OCI-LY7 (cell line): ENCODE measurements at regions not wholly inside any gene's neighbourhood (a gene's known extent, or its start where the extent isn't known, plus 50 kb on each side); places are given as distances from the start of the nearest gene placed in this dataset.

Experiments
- BruUV-seq: library from RNA; stranded (reverse); fragments of 400-500 nt; replicated peaks from 2 replicates; lab custom pipeline; 2021; lab: Mats Ljungman, UMichigan
- CTCF ChIA-PET: fragments of 300-600 bp; sonication (Branson Sonifier 250); formaldehyde crosslinking; loops from one replicate; lab custom pipeline; 2022; ENCODE audit warnings: antibody characterized with exemption; ENCODE audit not compliant: unreplicated experiment; lab: Charles Lee
- POLR2A ChIA-PET: fragments of 300-600 bp; sonication (Branson Sonifier 250); formaldehyde crosslinking; loops from one replicate; lab custom pipeline; 2022; ENCODE audit warnings: antibody characterized with exemption; lab: Charles Lee
- DNase-seq: peaks from one replicate; pipeline ENCODE4 v3.0.0-alpha.2; 2015; ENCODE audit warnings: low spot score
- H2AFZ ChIP-seq: fragments of 200-600 bp; sonication (generic), shearing (Covaris generic); 2 replicates; pipeline ENCODE4 v1.6.1; 2014; ENCODE audit warnings: mild to moderate bottlenecking, antibody characterized with exemption, low read length, moderate library complexity
- H3K27ac ChIP-seq: fragments of 200-600 bp; sonication (generic); 2 replicates; pipeline ENCODE4 v1.5.1; 2014; ENCODE audit warnings: mixed run types, low read depth, mild to moderate bottlenecking, moderate library complexity, low read length, inconsistent platforms; ENCODE audit not compliant: poor library complexity, severe bottlenecking
- H3K36me3 ChIP-seq: fragments of 200-600 bp; sonication (generic); 2 replicates; pipeline ENCODE4 v1.6.1; 2014; ENCODE audit warnings: mild to moderate bottlenecking, antibody characterized with exemption, low read length, moderate library complexity, mixed read lengths; ENCODE audit not compliant: insufficient read depth
- H3K4me1 ChIP-seq: fragments of 200-600 bp; sonication (generic); 2 replicates; pipeline ENCODE4 v1.5.1; 2014; ENCODE audit warnings: mild to moderate bottlenecking, low read length; ENCODE audit not compliant: insufficient read depth, poor library complexity, severe bottlenecking
- H3K4me2 ChIP-seq: fragments of 200-600 bp; sonication (generic); 2 replicates; pipeline ENCODE4 v1.6.1; 2014; ENCODE audit warnings: mild to moderate bottlenecking, low read length
- H3K4me3 ChIP-seq: fragments of 200-600 bp; sonication (generic); 2 replicates; pipeline ENCODE4 v1.5.1; 2014; ENCODE audit warnings: mild to moderate bottlenecking, low read depth, low read length; ENCODE audit not compliant: poor library complexity, severe bottlenecking
- H3K79me2 ChIP-seq: fragments of 200-600 bp; sonication (generic); 2 replicates; pipeline ENCODE4 v1.6.1; 2016; ENCODE audit warnings: low read depth, mild to moderate bottlenecking, low read length, moderate library complexity, mixed read lengths; ENCODE audit not compliant: insufficient read depth
- H3K9me2 ChIP-seq: fragments of 200-600 bp; sonication (generic); 2 replicates; pipeline ENCODE4 v1.6.1; 2016; ENCODE audit warnings: mild to moderate bottlenecking, low read length, mixed read lengths; ENCODE audit not compliant: insufficient read depth
- H3K9me3 ChIP-seq: fragments of 200-600 bp; sonication (generic); 2 replicates; pipeline ENCODE4 v1.6.1; 2014; ENCODE audit warnings: mild to moderate bottlenecking, mixed run types, low read length, mixed read lengths
- H4K20me1 ChIP-seq: fragments of 200-600 bp; sonication (generic); 2 replicates; pipeline ENCODE4 v1.6.1; 2014; ENCODE audit warnings: mild to moderate bottlenecking, antibody characterized with exemption, low read length, moderate library complexity, mixed read lengths; ENCODE audit not compliant: insufficient read depth
- EZH2phosphoT487 ChIP-seq: fragments of 200-600 bp; sonication (generic); IDR thresholded peaks from 2 replicates; pipeline ENCODE4 v1.6.1; 2018; ENCODE audit warnings: low read depth, borderline replicate concordance, mild to moderate bottlenecking, mixed run types, antibody characterized with exemption, low read length, moderate library complexity, mixed read lengths
- intact Hi-C: fragments of 100-400 bp; cut with micrococcal nuclease; formaldehyde crosslinking; loops from one replicate; pipeline ENCODE4 v1.10.0; 2022; ENCODE audit not compliant: unreplicated experiment
- TF ChIP-seq, protein P1 (sequence below): fragments of 200-600 bp; sonication (generic); conservative IDR thresholded peaks from 2 replicates; pipeline ENCODE4 v1.5.1; 2014; ENCODE audit warnings: mild to moderate bottlenecking, antibody characterized with exemption, low read length, moderate library complexity, mixed read lengths

DNA sequence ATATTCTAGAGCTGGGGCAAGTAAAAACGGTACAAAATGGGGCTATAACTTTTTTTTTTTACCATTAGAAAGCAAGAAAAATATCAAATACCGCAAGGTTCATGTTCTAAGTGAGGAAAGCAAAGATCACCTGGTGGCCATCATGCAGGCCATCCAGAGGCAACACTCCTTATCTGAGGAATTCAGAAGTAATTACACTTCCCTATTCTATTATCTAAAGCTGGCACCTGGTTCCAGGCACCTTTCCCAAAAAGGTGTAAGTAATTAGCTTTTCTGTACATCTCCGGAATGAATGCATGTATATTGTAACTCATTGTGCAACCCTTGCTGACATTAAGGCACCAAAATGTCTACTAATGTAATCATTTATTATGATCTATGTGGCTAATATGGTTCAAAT, 152.5 kb upstream of the GYPC start:
- Histone ChIP-seq H3K9me2 (no peaks in the 10 kb centered on the region), H3K27ac (no peak overlapping the region), H3K4me3 (no peak overlapping the region), H4K20me1 (no peaks in the 10 kb centered on the region), H3K79me2 (no peaks in the 10 kb centered on the region), H3K4me1 (no peaks in the 10 kb centered on the region), H3K9me3 (no peaks in the 10 kb centered on the region), H3K4me2 (no peak overlapping the region), H2AFZ (no peak overlapping the region), H3K36me3 (no peaks in the 10 kb centered on the region)
- no peak for TF ChIP-seq EZH2phosphoT487
- TF ChIP-seq, protein P1, sequence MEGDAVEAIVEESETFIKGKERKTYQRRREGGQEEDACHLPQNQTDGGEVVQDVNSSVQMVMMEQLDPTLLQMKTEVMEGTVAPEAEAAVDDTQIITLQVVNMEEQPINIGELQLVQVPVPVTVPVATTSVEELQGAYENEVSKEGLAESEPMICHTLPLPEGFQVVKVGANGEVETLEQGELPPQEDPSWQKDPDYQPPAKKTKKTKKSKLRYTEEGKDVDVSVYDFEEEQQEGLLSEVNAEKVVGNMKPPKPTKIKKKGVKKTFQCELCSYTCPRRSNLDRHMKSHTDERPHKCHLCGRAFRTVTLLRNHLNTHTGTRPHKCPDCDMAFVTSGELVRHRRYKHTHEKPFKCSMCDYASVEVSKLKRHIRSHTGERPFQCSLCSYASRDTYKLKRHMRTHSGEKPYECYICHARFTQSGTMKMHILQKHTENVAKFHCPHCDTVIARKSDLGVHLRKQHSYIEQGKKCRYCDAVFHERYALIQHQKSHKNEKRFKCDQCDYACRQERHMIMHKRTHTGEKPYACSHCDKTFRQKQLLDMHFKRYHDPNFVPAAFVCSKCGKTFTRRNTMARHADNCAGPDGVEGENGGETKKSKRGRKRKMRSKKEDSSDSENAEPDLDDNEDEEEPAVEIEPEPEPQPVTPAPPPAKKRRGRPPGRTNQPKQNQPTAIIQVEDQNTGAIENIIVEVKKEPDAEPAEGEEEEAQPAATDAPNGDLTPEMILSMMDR = no peak
- ChIA-PET POLR2A (interaction anchor here (0.6 kb wide), 1 partner anchor 102 kb away, joined by 3 read pairs; no protein-coding TSS in a partner anchor), CTCF (no interaction called here)
- intact Hi-C loops = no loop called here
- no peak for DNase-seq
- BruUV-seq = no TSS peak

DNA sequence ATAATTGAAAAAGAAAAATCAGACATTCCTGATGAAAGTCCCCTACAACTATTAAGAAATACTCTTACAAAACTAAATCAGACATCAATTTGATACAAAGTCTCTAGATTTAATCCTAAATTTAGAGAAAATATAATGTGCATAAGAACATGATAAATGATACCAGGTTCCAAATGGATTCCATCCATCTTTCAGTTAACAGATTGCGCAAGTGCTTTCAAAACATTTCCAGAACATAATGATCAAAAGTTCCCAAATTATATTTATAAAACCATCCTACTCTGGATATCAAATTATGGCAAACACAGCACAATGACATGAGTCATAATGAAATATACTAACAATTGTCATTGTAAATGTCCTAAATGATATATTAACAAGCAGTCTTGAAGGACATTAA, 151.0 kb upstream of the GYPC start:
- BruUV-seq = no TSS peak
- CTCF ChIA-PET = no interaction called here

DNA sequence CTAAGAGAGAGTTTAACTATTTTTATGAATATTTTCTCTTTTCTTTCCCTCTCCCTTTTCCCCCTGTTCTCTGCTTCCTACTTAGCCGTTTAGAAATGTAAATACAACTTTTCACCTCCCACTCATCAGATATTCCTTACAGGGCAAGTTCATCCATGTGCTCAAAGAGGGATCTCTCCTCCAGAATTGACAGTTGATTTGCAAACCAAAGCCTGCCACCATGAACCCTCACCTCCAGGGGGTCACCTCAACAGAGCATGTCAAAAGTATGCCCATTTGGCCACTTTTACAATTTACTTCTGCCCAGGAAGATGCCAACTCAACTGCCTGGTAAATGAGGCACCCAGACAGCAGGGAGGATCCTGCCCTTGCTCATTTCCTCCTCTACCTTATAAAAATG, 149.2 kb upstream of the GYPC start:
- H3K4me1 ChIP-seq = no peaks in the 10 kb centered on the region
- POLR2A ChIA-PET = no interaction called here
- H3K79me2 ChIP-seq = no peaks in the 10 kb centered on the region
- CTCF ChIA-PET = no interaction called here
- TF ChIP-seq EZH2phosphoT487 = no peak
- TF ChIP-seq, protein P1 = no peak
- no peaks in the 10 kb centered on the region for H3K9me2 ChIP-seq
- intact Hi-C loops = no loop called here
- H3K4me2 ChIP-seq = no peak overlapping the region
- no peaks in the 10 kb centered on the region for H3K36me3 ChIP-seq
- BruUV-seq = no TSS peak
- no peak overlapping the region for H2AFZ ChIP-seq
- no peaks in the 10 kb centered on the region for H3K9me3 ChIP-seq
- H4K20me1 ChIP-seq = no peaks in the 10 kb centered on the region
- DNase-seq = no peak
- no peak overlapping the region for H3K4me3 ChIP-seq
- H3K27ac ChIP-seq = no peak overlapping the region

More for the DNA sequence above, 151.0 kb upstream of the GYPC start:
- Histone ChIP-seq H2AFZ (no peak overlapping the region), H3K27ac (no peak overlapping the region), H3K9me3 (no peaks in the 10 kb centered on the region), H3K9me2 (no peaks in the 10 kb centered on the region), H3K4me1 (no peaks in the 10 kb centered on the region), H4K20me1 (no peaks in the 10 kb centered on the region), H3K79me2 (no peaks in the 10 kb centered on the region), H3K4me2 (no peak overlapping the region), H3K4me3 (no peak overlapping the region), H3K36me3 (no peaks in the 10 kb centered on the region)
- DNase-seq = no peak
- TF ChIP-seq, protein P1 = no peak
- no peak for TF ChIP-seq EZH2phosphoT487
- intact Hi-C loops = no loop called here
- POLR2A ChIA-PET = no interaction called here
